A549 (cell line): ENCODE measurements at regions not wholly inside any gene's neighbourhood (a gene's known extent, or its start where the extent isn't known, plus 50 kb on each side); places are given as distances from the start of the nearest gene placed in this dataset.

Experiments used
- ATAC-seq, 2 experiments: fragments of 200-7000 bp in 1 of 2; fragments of >200 bp in 1 of 2; cut with Nextera tagmentation in 1 of 2; cut with Tn5 transposase in 1 of 2; 3 replicates each; pipeline versions ENCODE4 v1.8.0 to v1.9.1; 2018 to 2020; ENCODE audit warnings: mild to moderate bottlenecking in 1 of 2, moderate library complexity in 1 of 2
- CTCF ChIA-PET: fragments of 300-600 bp; sonication (Branson Sonifier 250); formaldehyde crosslinking; extraction: SDS; loops from one replicate; lab custom pipeline; 2021; ENCODE audit warnings: antibody characterized with exemption, inconsistent platforms; lab: Yijun Ruan, JAX
- POLR2A ChIA-PET: fragments of 350-600 bp; formaldehyde crosslinking; extraction: SDS; loops from one replicate; lab custom pipeline; 2021; ENCODE audit warnings: antibody characterized with exemption, inconsistent platforms; lab: Yijun Ruan, JAX
- DNase-seq, 2 experiments: peaks; one replicate each; pipeline versions ENCODE4 v3.0.0 to v3.0.0-alpha.2; 2011 to 2016; ENCODE audit warnings: low read depth in 1 of 2, low spot score in 1 of 2
- FAIRE-seq: peaks from 2 replicates; lab custom pipeline; 2011; peaks lifted over from hg19 to GRCh38; lab: Jason Lieb, UNC
- H3K27ac ChIP-seq, 2 experiments: fragments of >200 bp; sonication (Bioruptor Twin); formaldehyde crosslinking; 3 replicates each; pipeline ENCODE4 v1.5.1; 2016 to 2017
- H3K4me1 ChIP-seq: fragments of >200 bp; sonication (Bioruptor Twin); formaldehyde crosslinking; 3 replicates; pipeline ENCODE4 v1.6.1; 2016
- H3K4me2 ChIP-seq: fragments of >200 bp; sonication (Bioruptor Twin); formaldehyde crosslinking; 3 replicates; pipeline ENCODE4 v1.6.1; 2016
- H3K4me3 ChIP-seq: fragments of >200 bp; sonication (Bioruptor Twin); formaldehyde crosslinking; 3 replicates; pipeline ENCODE4 v1.5.1; 2016
- H3K9me3 ChIP-seq: fragments of >200 bp; sonication (Bioruptor Twin); formaldehyde crosslinking; 3 replicates; pipeline ENCODE4 v1.6.1; 2016
- BCL3 ChIP-seq: fragments of >200 bp; sonication (Bioruptor Twin); formaldehyde crosslinking; IDR thresholded peaks from 3 replicates; pipeline ENCODE4 v1.6.1; 2016
- CBX8 ChIP-seq: fragments of 200-600 bp; sonication (generic); IDR thresholded peaks from 2 replicates; pipeline ENCODE4 v1.6.1; 2016
- EP300 ChIP-seq, 2 experiments: fragments of >200 bp; sonication (Bioruptor Twin); formaldehyde crosslinking; IDR thresholded peaks; 2 replicates in 1 of 2; 3 replicates in 1 of 2; pipeline ENCODE4 v1.6.1; 2016 to 2017
- FOSB ChIP-seq: fragments of 250-450 bp; sonication (Bioruptor Pico); IDR thresholded peaks from 2 replicates; pipeline ENCODE4 v1.5.0; 2020; ENCODE audit warnings: mild to moderate bottlenecking, moderate library complexity
- HMGXB4 ChIP-seq: fragments of 250-450 bp; sonication (Bioruptor Pico); IDR thresholded peaks from 2 replicates; pipeline ENCODE4 v1.5.0; 2021; ENCODE audit warnings: mild to moderate bottlenecking, moderate library complexity, borderline replicate concordance
- HOXB5 ChIP-seq: fragments of 250-450 bp; sonication (Bioruptor Pico); IDR thresholded peaks from 2 replicates; pipeline ENCODE4 v1.5.0; 2020; ENCODE audit warnings: mild to moderate bottlenecking, moderate library complexity
- JUN ChIP-seq, 2 experiments: fragments of >200 bp; sonication (Bioruptor Twin); formaldehyde crosslinking; IDR thresholded peaks; 2 replicates in 1 of 2; 3 replicates in 1 of 2; pipeline ENCODE4 v1.6.1; 2016 to 2017
- JUNB ChIP-seq: fragments of >200 bp; sonication (Bioruptor Twin); formaldehyde crosslinking; IDR thresholded peaks from 2 replicates; pipeline ENCODE4 v1.6.1; 2016
- NR3C1 ChIP-seq: fragments of >200 bp; sonication (Bioruptor Twin); formaldehyde crosslinking; IDR thresholded peaks from 3 replicates; pipeline ENCODE4 v1.6.1; 2017
- POLR2A ChIP-seq: IDR thresholded peaks from 2 replicates; pipeline ENCODE4 v1.6.1; 2012; ENCODE audit warnings: mild to moderate bottlenecking, low read length
- POLR2AphosphoS2 ChIP-seq: conservative IDR thresholded peaks from 2 replicates; pipeline ENCODE4 v1.6.1; 2012; ENCODE audit warnings: low read length, improper control_type of control experiment, inconsistent platforms
- REST ChIP-seq: fragments of 200-600 bp; sonication (generic); IDR thresholded peaks from 2 replicates; pipeline ENCODE4 v1.6.1; 2016; ENCODE audit warnings: antibody characterized with exemption, mild to moderate bottlenecking, moderate library complexity
- SMC3 ChIP-seq: fragments of >200 bp; sonication (Bioruptor Twin); formaldehyde crosslinking; IDR thresholded peaks from 3 replicates; pipeline ENCODE4 v1.6.1; 2018; ENCODE audit warnings: inconsistent platforms
- ZSCAN20 ChIP-seq: fragments of 250-450 bp; sonication (Bioruptor Pico); IDR thresholded peaks from 2 replicates; pipeline ENCODE4 v1.8.0; 2022; ENCODE audit warnings: mild to moderate bottlenecking, moderate library complexity
- WGBS: methylation state at CpG from one replicate; pipeline ENCODE4 v1.1.6; 2017; ENCODE audit errors: missing lambda C conversion rate; 5-methylcytosine and 5-hydroxymethylcytosine counted together

- WGBS = 90% methylated on average over 14 of the region's 16 CpGs
- POLR2A ChIA-PET = no interaction called here
- TF ChIP-seq JUNB (no peak), NR3C1 (no peak), HOXB5 (CRISPR knock-in tag) (no peak), REST (no peak), EP300 (IDR thresholded peaks at IDR 0.05) (no peak), HMGXB4 (no peak), BCL3 (no peak), POLR2A (no peak), CBX8 (no peak)
- Histone ChIP-seq H3K27ac (no peak overlapping the region), H3K4me3 (no peak overlapping the region), H3K4me2 (no peak overlapping the region), H3K9me3 (0 out of 3 replicates have a peak, but pooled peaks cover 4% of the 10 kb centered on the region), H3K4me1 (no peaks in the 10 kb centered on the region)
- no peak for FAIRE-seq
- CTCF ChIA-PET = interaction anchor here (0.6 kb wide), 1 partner anchor 14 kb away, joined by 4 read pairs; no protein-coding TSS in a partner anchor
- no peak for DNase-seq
- ATAC-seq = no peak
Observed at GRCh38 chr16:51392521-51393187, 241.6 kb upstream of the SALL1 start.

- no peak for FAIRE-seq
- ChIA-PET CTCF (interaction anchor here (0.6 to 1.6 kb wide), 2 partner anchors 7 to 14 kb away, joined by 3 to 4 read pairs; no protein-coding TSS in a partner anchor), POLR2A (no interaction called here)
- H3K4me1 ChIP-seq = no peaks in the 10 kb centered on the region
- H3K27ac ChIP-seq = no peak overlapping the region
- TF ChIP-seq POLR2AphosphoS2 = no peak
- TF ChIP-seq FOSB (CRISPR knock-in tag) = no peak
- WGBS = 65% methylated on average over 15 of the region's 19 CpGs
- no peak for ATAC-seq
- H3K4me3 ChIP-seq = no peak overlapping the region
- no peak for DNase-seq
- H3K9me3 ChIP-seq = 0 out of 3 replicates have a peak, but pooled peaks cover 4% of the 10 kb centered on the region
- H3K4me2 ChIP-seq = no peak overlapping the region
Observed at GRCh38 chr16:51391798-51392511, 240.9 kb upstream of the SALL1 start.

GRCh38 chr16:51390877-51391276, 239.8 kb upstream of the SALL1 start:
- CTCF ChIA-PET = interaction anchor here (1.6 kb wide), 1 partner anchor 8 kb away, joined by 3 read pairs; no protein-coding TSS in a partner anchor
- TF ChIP-seq SMC3 (no peak), JUN (IDR thresholded peaks at IDR 0.05) (no peak), FOSB (CRISPR knock-in tag) (no peak), ZSCAN20 (CRISPR knock-in tag) (no peak)
- TF ChIP-seq, all 56 proteins: peak for 0
- POLR2A ChIA-PET = no interaction called here
- DNase-seq (no peak), FAIRE-seq (no peak), ATAC-seq (no peak)
- H3K27ac ChIP-seq = no peak overlapping the region
- H3K9me3 ChIP-seq = 0 out of 3 replicates have a peak, but pooled peaks cover 4% of the 10 kb centered on the region
- H3K4me3 ChIP-seq = no peak overlapping the region
- WGBS = 47% methylated on average over 3 of the region's 3 CpGs
- H3K4me2 ChIP-seq = no peak overlapping the region
- H3K4me1 ChIP-seq = no peaks in the 10 kb centered on the region
